ENCODE measurements at regions not wholly inside any gene's neighbourhood (a gene's known extent, or its start where the extent isn't known, plus 50 kb on each side); places are given as distances from the start of the nearest gene placed in this dataset.

GRCh38 chr2:16407358-16407757, 258.3 kb downstream of the CYRIA start:
- H3K56ac ChIP-seq (replicated peaks; ENCODE audit: insufficient read length, low read depth, low read length), result no peak overlapping the region
- H3K79me2 ChIP-seq (ENCODE audit: control insufficient read depth in 1 of 2, insufficient read depth in 2 of 2, low read length in 2 of 2), result no peaks in the 10 kb centered on the region
- no peak overlapping the region for H3K27ac ChIP-seq (ENCODE audit: low read depth, low read length)
- H2AFZ ChIP-seq (ENCODE audit: low read length), result no peak overlapping the region
- no peak overlapping the region for H2BK20ac ChIP-seq (ENCODE audit: low read length)
- H3K14ac ChIP-seq (ENCODE audit: insufficient read length), result no peak overlapping the region
- DNase-seq (ENCODE audit: low read depth in 1 of 2, low spot score in 2 of 2) (no peak), FAIRE-seq (no peak)
- H3K79me1 ChIP-seq (ENCODE audit: low read depth, low read length), result no peaks in the 10 kb centered on the region
- no peak overlapping the region for H3K18ac ChIP-seq (ENCODE audit: extremely low read depth, low read length)
- no peaks in the 10 kb centered on the region; a peak in 1 of 7 replicates for H3K4me1 ChIP-seq (replicated peaks in 1 of 4; ENCODE audit: control insufficient read depth in 3 of 4, insufficient read depth in 4 of 4, low read length in 3 of 4)
- H4K8ac ChIP-seq (ENCODE audit: extremely low read depth, insufficient read depth, low read length), result no peak overlapping the region
- H4K20me1 ChIP-seq (replicated peaks in 1 of 2; ENCODE audit: control insufficient read depth in 1 of 2, insufficient read depth in 2 of 2, low read length in 2 of 2), result peaks cover 0 to 2% of the 10 kb centered on the region in 2 experiments
- H2BK5ac ChIP-seq (ENCODE audit: low read depth, low read length), result no peak overlapping the region
- no peak overlapping the region for H2BK120ac ChIP-seq (replicated peaks; ENCODE audit: low read depth, low read length)
- no peaks in the 10 kb centered on the region for H3K36me3 ChIP-seq (ENCODE audit: control insufficient read depth in 2 of 4, insufficient read depth in 4 of 4, low read length in 3 of 4)
- H3K27me3 ChIP-seq (replicated peaks in 1 of 4; ENCODE audit: control insufficient read depth in 3 of 4, extremely low read depth in 1 of 4, insufficient read depth in 3 of 4, low read length in 3 of 4), result no peaks in the 10 kb centered on the region
- ChIA-PET POLR2A (ENCODE audit: partially characterized antibody) (no interaction called here), CTCF (ENCODE audit: partially characterized antibody) (interaction anchor here (0.7 to 1.7 kb wide), 5 partner anchors 11 to 201 kb away, joined by 3 read pairs; no protein-coding TSS in a partner anchor)
- no peak overlapping the region for H2AK5ac ChIP-seq (ENCODE audit: low read depth, low read length)
- peaks cover 4% of the 10 kb centered on the region; the same call in 1 of the 2 replicates for H3K23me2 ChIP-seq (ENCODE audit: low read depth, low read length)
- no peak overlapping the region for H4K91ac ChIP-seq (replicated peaks; ENCODE audit: insufficient read length, low read length)
- 89% methylated on average over 10 of the region's 10 CpGs; no CpG with 5 or more reads in 1 of the 2 experiments for WGBS, 2 experiments (ENCODE audit: extremely low coverage in 1 of 2, insufficient coverage in 1 of 2, insufficient read length in 1 of 2, insufficient replicate concordance in 2 of 2, low coverage in 1 of 2, low lambda C conversion rate in 2 of 2, missing lambda C conversion rate in 1 of 2)
- no peak overlapping the region for H2BK15ac ChIP-seq (ENCODE audit: low read length)
- H3K23ac ChIP-seq (ENCODE audit: insufficient read length), result no peak overlapping the region
- no peak overlapping the region for H3K4ac ChIP-seq (replicated peaks; ENCODE audit: insufficient read length, low read depth, low read length)
- no peaks in the 10 kb centered on the region for H3K9me3 ChIP-seq (ENCODE audit: insufficient read depth in 2 of 2, low read depth in 1 of 2, low read length in 1 of 2)
- H3K9ac ChIP-seq (replicated peaks in 1 of 4; ENCODE audit: extremely low read depth in 1 of 4, low read depth in 3 of 4, low read length in 3 of 4), result no peak overlapping the region
- no peak overlapping the region for H3K4me3 ChIP-seq (ENCODE audit: extremely low read depth in 1 of 4, insufficient read depth in 2 of 4, low read depth in 3 of 4, low read length in 4 of 4)
- no peak overlapping the region for H3K4me2 ChIP-seq (ENCODE audit: insufficient read depth in 1 of 2, low read depth in 2 of 2, low read length in 2 of 2)
- H2BK12ac ChIP-seq (ENCODE audit: low read depth, low read length), result no peak overlapping the region
- no peak overlapping the region for H4K5ac ChIP-seq (ENCODE audit: insufficient read length, low read depth, low read length)
- TF ChIP-seq MAX (IDR thresholded peaks at IDR 0.05) (no peak), TCF12 (IDR thresholded peaks at IDR 0.05; ENCODE audit: low read depth, low read length) (no peak), GTF2F1 (IDR thresholded peaks at IDR 0.05; ENCODE audit: borderline replicate concordance, low read depth, low read length) (no peak), SP4 (IDR thresholded peaks at IDR 0.05; ENCODE audit: low read length) (no peak), SP1 (IDR thresholded peaks at IDR 0.05; ENCODE audit: low read depth, low read length) (no peak), MAFK (IDR thresholded peaks at IDR 0.05; ENCODE audit: low read depth, low read length) (no peak), GABPA (IDR thresholded peaks at IDR 0.05; ENCODE audit: borderline replicate concordance, insufficient read depth, low read length) (no peak), JUN (IDR thresholded peaks at IDR 0.05; ENCODE audit: low read depth, low read length) (no peak)

Data from H1 (cell line).